MM.1S (cell line): ENCODE measurements at regions not wholly inside any gene's neighbourhood (a gene's known extent, or its start where the extent isn't known, plus 50 kb on each side); places are given as distances from the start of the nearest gene placed in this dataset.

Experiments used
- CTCF ChIP-seq: fragments of 300-600 bp; sonication (generic); IDR thresholded peaks from 2 replicates; pipeline ENCODE4 v1.5.1; 2016; ENCODE audit warnings: antibody characterized with exemption, low read length, mixed read lengths
- EZH2 ChIP-seq: fragments of 300-600 bp; sonication (generic); optimal IDR thresholded peaks from 2 replicates; pipeline ENCODE3; 2017; ENCODE audit warnings: low read depth, mild to moderate bottlenecking, antibody characterized with exemption, low read length, mixed read lengths

GRCh38 chr21:15306271-15306670, 241.5 kb upstream of the NRIP1 start:
- TF ChIP-seq EZH2 (no peak), CTCF (no peak)
